ENCODE measurements at regions not wholly inside any gene's neighbourhood (a gene's known extent, or its start where the extent isn't known, plus 50 kb on each side); places are given as distances from the start of the nearest gene placed in this dataset.

DNA sequence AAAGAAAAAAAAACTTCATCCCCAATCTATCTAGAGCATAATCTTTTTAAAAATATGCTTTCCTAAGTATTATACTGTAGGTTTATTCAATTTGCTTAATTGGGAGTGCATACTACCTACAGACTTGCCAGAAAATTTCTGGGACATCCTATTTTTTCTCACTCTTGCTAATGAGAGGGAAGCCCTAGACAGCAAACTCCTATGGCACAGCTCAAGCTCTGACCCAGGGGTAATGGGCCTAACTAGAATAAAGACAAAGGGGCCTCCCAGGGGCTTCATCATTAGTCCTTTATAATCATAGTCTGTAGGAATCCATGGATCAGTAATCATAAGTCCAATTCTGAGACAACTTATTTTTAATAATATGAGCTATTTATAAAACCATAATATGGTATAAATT lies 142.6 kb upstream of the ITGA4 start:
- Histone ChIP-seq H3K27ac (ENCODE audit: low read depth, low read length) (no peak overlapping the region), H3K4me3 (ENCODE audit: low read depth, low read length) (no peak overlapping the region), H3K9me3 (ENCODE audit: control insufficient read depth, insufficient read depth, low read length) (no peaks in the 10 kb centered on the region), H3K27me3 (ENCODE audit: control insufficient read depth, insufficient read depth, low read length) (no peaks in the 10 kb centered on the region)
- TF ChIP-seq, protein P1, sequence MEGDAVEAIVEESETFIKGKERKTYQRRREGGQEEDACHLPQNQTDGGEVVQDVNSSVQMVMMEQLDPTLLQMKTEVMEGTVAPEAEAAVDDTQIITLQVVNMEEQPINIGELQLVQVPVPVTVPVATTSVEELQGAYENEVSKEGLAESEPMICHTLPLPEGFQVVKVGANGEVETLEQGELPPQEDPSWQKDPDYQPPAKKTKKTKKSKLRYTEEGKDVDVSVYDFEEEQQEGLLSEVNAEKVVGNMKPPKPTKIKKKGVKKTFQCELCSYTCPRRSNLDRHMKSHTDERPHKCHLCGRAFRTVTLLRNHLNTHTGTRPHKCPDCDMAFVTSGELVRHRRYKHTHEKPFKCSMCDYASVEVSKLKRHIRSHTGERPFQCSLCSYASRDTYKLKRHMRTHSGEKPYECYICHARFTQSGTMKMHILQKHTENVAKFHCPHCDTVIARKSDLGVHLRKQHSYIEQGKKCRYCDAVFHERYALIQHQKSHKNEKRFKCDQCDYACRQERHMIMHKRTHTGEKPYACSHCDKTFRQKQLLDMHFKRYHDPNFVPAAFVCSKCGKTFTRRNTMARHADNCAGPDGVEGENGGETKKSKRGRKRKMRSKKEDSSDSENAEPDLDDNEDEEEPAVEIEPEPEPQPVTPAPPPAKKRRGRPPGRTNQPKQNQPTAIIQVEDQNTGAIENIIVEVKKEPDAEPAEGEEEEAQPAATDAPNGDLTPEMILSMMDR (IDR thresholded peaks at IDR 0.05; ENCODE audit: low read depth, low read length): no peak
- no peak for DNase-seq (ENCODE audit: low read depth, low spot score)
- CTCF ChIA-PET: interaction anchor here (1.0 kb wide), 1 partner anchor 401 kb away, joined by 3 read pairs; no protein-coding TSS in a partner anchor
- POLR2A ChIA-PET: no interaction called here

- TF ChIP-seq, protein P1 (IDR thresholded peaks at IDR 0.05; ENCODE audit: low read depth, low read length): no peak
- CTCF ChIA-PET: no interaction called here
- Histone ChIP-seq H3K9me3 (ENCODE audit: control insufficient read depth, insufficient read depth, low read length) (no peaks in the 10 kb centered on the region), H3K27me3 (ENCODE audit: control insufficient read depth, insufficient read depth, low read length) (no peaks in the 10 kb centered on the region), H3K27ac (ENCODE audit: low read depth, low read length) (no peak overlapping the region), H3K4me3 (ENCODE audit: low read depth, low read length) (no peak overlapping the region)
- POLR2A ChIA-PET: no interaction called here
- no peak for DNase-seq (ENCODE audit: low read depth, low spot score)
These were observed 139.7 kb upstream of the ITGA4 start for GRCh38 chr2:181317511-181317910.

- Histone ChIP-seq H3K27me3 (ENCODE audit: control insufficient read depth, insufficient read depth, low read length) (no peaks in the 10 kb centered on the region), H3K27ac (ENCODE audit: low read depth, low read length) (no peak overlapping the region), H3K9me3 (ENCODE audit: control insufficient read depth, insufficient read depth, low read length) (no peaks in the 10 kb centered on the region), H3K4me3 (ENCODE audit: low read depth, low read length) (no peak overlapping the region)
- ChIA-PET CTCF (no interaction called here), POLR2A (no interaction called here)
- no peak for DNase-seq (ENCODE audit: low read depth, low spot score)
- TF ChIP-seq, protein P1 (IDR thresholded peaks at IDR 0.05; ENCODE audit: low read depth, low read length): no peak
These were observed 138.5 kb upstream of the ITGA4 start for GRCh38 chr2:181318504-181319280.

GRCh38 chr2:181319286-181319685 lies 137.9 kb upstream of the ITGA4 start:
- TF ChIP-seq, protein P1 (IDR thresholded peaks at IDR 0.05; ENCODE audit: low read depth, low read length): no peak
- ChIA-PET POLR2A (no interaction called here), CTCF (no interaction called here)
- no peak for DNase-seq (ENCODE audit: low read depth, low spot score)
- no peaks in the 10 kb centered on the region for H3K27me3 ChIP-seq (ENCODE audit: control insufficient read depth, insufficient read depth, low read length)
- no peak overlapping the region for H3K4me3 ChIP-seq (ENCODE audit: low read depth, low read length)
- H3K27ac ChIP-seq (ENCODE audit: low read depth, low read length): no peak overlapping the region
- H3K9me3 ChIP-seq (ENCODE audit: control insufficient read depth, insufficient read depth, low read length): no peaks in the 10 kb centered on the region

- H3K27ac ChIP-seq (ENCODE audit: low read depth, low read length): no peak overlapping the region
- ChIA-PET POLR2A (no interaction called here), CTCF (interaction anchor here (0.5 kb wide), 1 partner anchor 9 kb away, joined by 3 read pairs; no protein-coding TSS in a partner anchor)
- DNase-seq (ENCODE audit: low read depth, low spot score): no peak
- H3K9me3 ChIP-seq (ENCODE audit: control insufficient read depth, insufficient read depth, low read length): no peaks in the 10 kb centered on the region
- H3K4me3 ChIP-seq (ENCODE audit: low read depth, low read length): no peak overlapping the region
- TF ChIP-seq, protein P1 (IDR thresholded peaks at IDR 0.05; ENCODE audit: low read depth, low read length): no peak
- no peaks in the 10 kb centered on the region for H3K27me3 ChIP-seq (ENCODE audit: control insufficient read depth, insufficient read depth, low read length)
These were observed 136.5 kb upstream of the ITGA4 start for GRCh38 chr2:181320638-181321037.
